AG04450 (cell line): ENCODE measurements at regions not wholly inside any gene's neighbourhood (a gene's known extent, or its start where the extent isn't known, plus 50 kb on each side); places are given as distances from the start of the nearest gene placed in this dataset. TPM values are rescaled to one million over a fixed set of nuclear protein-coding genes. Genes with fewer than 3 reads are reported as not detected.

Source experiments
- CTCF ChIA-PET: fragments of 300-600, 350-600 bp; formaldehyde crosslinking; extraction: SDS; loops from one replicate; lab custom pipeline; 2022; ENCODE audit warnings: antibody characterized with exemption, inconsistent platforms; lab: Charles Lee
- POLR2A ChIA-PET: fragments of 350-600 bp; formaldehyde crosslinking; extraction: SDS; loops from one replicate; lab custom pipeline; 2021; ENCODE audit warnings: antibody characterized with exemption, inconsistent platforms; lab: Yijun Ruan, JAX
- DNase-seq: peaks from one replicate; pipeline ENCODE4 v3.0.0-alpha.2; 2011; ENCODE audit warnings: low read depth, low spot score
- H3K27ac ChIP-seq: one replicate; pipeline ENCODE4 v1.5.1; 2012; ENCODE audit warnings: low read depth, low read length, control low read depth
- H3K27me3 ChIP-seq: one replicate; pipeline ENCODE4 v1.6.0; 2012; ENCODE audit warnings: low read length; ENCODE audit not compliant: control insufficient read depth, insufficient read depth
- H3K4me3 ChIP-seq: 2 replicates; pipeline ENCODE4 v1.5.1; 2011; ENCODE audit warnings: mild to moderate bottlenecking, low read depth, low read length, control low read depth
- H3K9me3 ChIP-seq: 2 replicates; pipeline ENCODE4 v1.5.1; 2012; ENCODE audit warnings: low read length; ENCODE audit not compliant: control insufficient read depth, insufficient read depth
- CTCF ChIP-seq: IDR thresholded peaks from 2 replicates; pipeline ENCODE4 v1.5.1; 2011; ENCODE audit warnings: low read depth, low read length, control low read depth, inconsistent platforms
- small RNA-seq: library from RNA; depleted of rRNA; stranded (forward); fragments of <200 nt; gene quantifications from one replicate; pipeline ENCODE3, GENCODE V24; 2012; ENCODE audit warnings: low read depth; ENCODE audit not compliant: insufficient read length

- H3K9me3 ChIP-seq: peaks cover 10% of the 10 kb centered on the region; the same call in 1 of the 2 replicates
- ChIA-PET CTCF (interaction anchor here (0.6 kb wide), 1 partner anchor 275 kb away, joined by 4 read pairs; no protein-coding TSS in a partner anchor), POLR2A (no interaction called here)
- no peak overlapping the region for H3K4me3 ChIP-seq
- H3K27ac ChIP-seq: no peak overlapping the region
- no peak for DNase-seq
- no peak for TF ChIP-seq CTCF
- H3K27me3 ChIP-seq: no peaks in the 10 kb centered on the region
Measured at GRCh38 chr6:132004668-132005067, 53.5 kb upstream of the CCN2 start.

GRCh38 chr6:132003516-132004178 is 52.5 kb upstream of the CCN2 start:
- peaks cover 10% of the 10 kb centered on the region; the same call in 1 of the 2 replicates for H3K9me3 ChIP-seq

More at GRCh38 chr6:132003516-132004178, 52.5 kb upstream of the CCN2 start:
- TF ChIP-seq CTCF: no peak
- H3K27ac ChIP-seq: no peak overlapping the region
- DNase-seq: no peak
- ChIA-PET CTCF (no interaction called here), POLR2A (no interaction called here)
- H3K27me3 ChIP-seq: no peaks in the 10 kb centered on the region
- no peak overlapping the region for H3K4me3 ChIP-seq

Small RNA genes lying in the stretch of these regions (small RNA-seq; reads per million reads assigned to genes)
- not detected for gene MIR548AJ1
